Erythroblast (primary cell): ENCODE measurements at regions not wholly inside any gene's neighbourhood (a gene's known extent, or its start where the extent isn't known, plus 50 kb on each side); places are given as distances from the start of the nearest gene placed in this dataset.

Source experiments
- GATA1 ChIP-seq: IDR thresholded peaks from 2 replicates; pipeline ENCODE4 v1.6.1; 2011; ENCODE audit warnings: low read depth, mild to moderate bottlenecking, control low read depth, low read length, moderate library complexity
- POLR2A ChIP-seq: IDR thresholded peaks from 2 replicates; pipeline ENCODE4 v1.6.1; 2011; ENCODE audit warnings: mild to moderate bottlenecking, low read length

GRCh38 chr19:28327905-28328304 is 885.0 kb downstream of the UQCRFS1 start:
- TF ChIP-seq POLR2A, result no peak
- no peak for TF ChIP-seq GATA1
